ENCODE measurements at regions not wholly inside any gene's neighbourhood (a gene's known extent, or its start where the extent isn't known, plus 50 kb on each side); places are given as distances from the start of the nearest gene placed in this dataset.

GRCh38 chr7:20508109-20508508 lies 107.4 kb upstream of the ABCB5 start:
- 60 to 65% methylated on average over 4 of the region's 4 CpGs for WGBS, 2 donors
- TF ChIP-seq CTCF (IDR thresholded peaks at IDR 0.05; ENCODE audit: control extremely low read depth, extremely low read depth) = no peak
- Histone ChIP-seq H3K4me1 (ENCODE audit: control insufficient read depth in 5 of 5, insufficient read depth in 5 of 5, low read length in 5 of 5) (no peaks in the 10 kb centered on the region), H3K9me3 (ENCODE audit: control insufficient read depth in 4 of 4, insufficient read depth in 3 of 4, low read length in 3 of 4) (no peaks in the 10 kb centered on the region), H3K27me3 (ENCODE audit: control insufficient read depth in 3 of 3, insufficient read depth in 3 of 3, low read length in 2 of 3) (peaks cover 0 to 3% (median 0%) of the 10 kb centered on the region in 3 donors), H3K36me3 (ENCODE audit: control insufficient read depth in 4 of 4, insufficient read depth in 4 of 4, low read length in 4 of 4) (no peaks in the 10 kb centered on the region), H3K9ac (ENCODE audit: insufficient read depth in 1 of 2, low read length in 2 of 2) (no peak overlapping the region), H3K4me3 (no peak overlapping the region), H3K27ac (ENCODE audit: low read depth in 1 of 2, low read length in 1 of 2) (no peak overlapping the region)
- ATAC-seq (ENCODE audit: insufficient read depth, low FRiP score) = peak; percentile 34
- DNase-seq = no peak

- no peak overlapping the region for H3K9ac ChIP-seq (ENCODE audit: insufficient read depth in 1 of 2, low read length in 2 of 2)
- no peaks in the 10 kb centered on the region for H3K9me3 ChIP-seq (ENCODE audit: control insufficient read depth in 4 of 4, insufficient read depth in 3 of 4, low read length in 3 of 4)
- no peak for TF ChIP-seq CTCF (IDR thresholded peaks at IDR 0.05; ENCODE audit: control extremely low read depth, extremely low read depth)
- 63 to 83% methylated on average over 4 of the region's 4 CpGs for WGBS, 2 donors
- no peak overlapping the region for H3K4me3 ChIP-seq
- no peak for ATAC-seq (ENCODE audit: insufficient read depth, low FRiP score)
- H3K36me3 ChIP-seq (ENCODE audit: control insufficient read depth in 4 of 4, insufficient read depth in 4 of 4, low read length in 4 of 4) = no peaks in the 10 kb centered on the region
- no peak overlapping the region for H3K27ac ChIP-seq (ENCODE audit: low read depth in 1 of 2, low read length in 1 of 2)
- DNase-seq = no peak
- no peaks in the 10 kb centered on the region for H3K4me1 ChIP-seq (ENCODE audit: control insufficient read depth in 5 of 5, insufficient read depth in 5 of 5, low read length in 5 of 5)
- H3K27me3 ChIP-seq (ENCODE audit: control insufficient read depth in 3 of 3, insufficient read depth in 3 of 3, low read length in 2 of 3) = peaks cover 0 to 3% (median 0%) of the 10 kb centered on the region in 3 donors
Measured at GRCh38 chr7:20509892-20510572, 105.4 kb upstream of the ABCB5 start.

- WGBS, 2 donors = 81 to 84% methylated on average over 3 of the region's 3 CpGs
- peaks cover 0 to 3% (median 0%) of the 10 kb centered on the region in 3 donors for H3K27me3 ChIP-seq (ENCODE audit: control insufficient read depth in 3 of 3, insufficient read depth in 3 of 3, low read length in 2 of 3)
- H3K9me3 ChIP-seq (ENCODE audit: control insufficient read depth in 4 of 4, insufficient read depth in 3 of 4, low read length in 3 of 4) = no peaks in the 10 kb centered on the region
- H3K4me3 ChIP-seq = no peak overlapping the region
- no peak overlapping the region for H3K9ac ChIP-seq (ENCODE audit: insufficient read depth in 1 of 2, low read length in 2 of 2)
- DNase-seq = no peak
- no peak overlapping the region for H3K27ac ChIP-seq (ENCODE audit: low read depth in 1 of 2, low read length in 1 of 2)
- H3K36me3 ChIP-seq (ENCODE audit: control insufficient read depth in 4 of 4, insufficient read depth in 4 of 4, low read length in 4 of 4) = no peaks in the 10 kb centered on the region
- no peak for ATAC-seq (ENCODE audit: insufficient read depth, low FRiP score)
- TF ChIP-seq CTCF (IDR thresholded peaks at IDR 0.05; ENCODE audit: control extremely low read depth, extremely low read depth) = no peak
- H3K4me1 ChIP-seq (ENCODE audit: control insufficient read depth in 5 of 5, insufficient read depth in 5 of 5, low read length in 5 of 5) = no peaks in the 10 kb centered on the region
Measured at GRCh38 chr7:20510573-20510900, 104.9 kb upstream of the ABCB5 start.

GRCh38 chr7:20513341-20513740 lies 102.1 kb upstream of the ABCB5 start:
- Histone ChIP-seq H3K27me3 (ENCODE audit: control insufficient read depth in 3 of 3, insufficient read depth in 3 of 3, low read length in 2 of 3) (peaks cover 0 to 3% (median 0%) of the 10 kb centered on the region in 3 donors), H3K9ac (ENCODE audit: insufficient read depth in 1 of 2, low read length in 2 of 2) (no peak overlapping the region), H3K27ac (ENCODE audit: low read depth in 1 of 2, low read length in 1 of 2) (no peak overlapping the region), H3K4me3 (no peak overlapping the region), H3K9me3 (ENCODE audit: control insufficient read depth in 4 of 4, insufficient read depth in 3 of 4, low read length in 3 of 4) (no peaks in the 10 kb centered on the region), H3K4me1 (ENCODE audit: control insufficient read depth in 5 of 5, insufficient read depth in 5 of 5, low read length in 5 of 5) (no peaks in the 10 kb centered on the region), H3K36me3 (ENCODE audit: control insufficient read depth in 4 of 4, insufficient read depth in 4 of 4, low read length in 4 of 4) (no peaks in the 10 kb centered on the region)
- TF ChIP-seq CTCF (IDR thresholded peaks at IDR 0.05; ENCODE audit: control extremely low read depth, extremely low read depth) = no peak
- no peak for ATAC-seq (ENCODE audit: insufficient read depth, low FRiP score)
- DNase-seq = no peak
- WGBS, 2 donors = 68 to 74% methylated on average over 2 of the region's 2 CpGs
